ENCODE measurements at regions not wholly inside any gene's neighbourhood (a gene's known extent, or its start where the extent isn't known, plus 50 kb on each side); places are given as distances from the start of the nearest gene placed in this dataset.

- TF ChIP-seq CTCF (IDR thresholded peaks at IDR 0.05) = no peak
- ATAC-seq = no peak
- no peak for DNase-seq
- no peaks in the 10 kb centered on the region for H3K9me3 ChIP-seq
- H3K27me3 ChIP-seq = peaks cover 29% of the 10 kb centered on the region
- H3K27ac ChIP-seq = no peak overlapping the region
- H3K36me3 ChIP-seq = no peaks in the 10 kb centered on the region
- H3K4me1 ChIP-seq = no peaks in the 10 kb centered on the region
- intact Hi-C loops (cut with DNase I) = no loop called here
- no peak overlapping the region for H3K4me3 ChIP-seq
Measured at GRCh38 chr20:57023007-57023406, 243.4 kb downstream of the BMP7 start.

- peaks cover 26% of the 10 kb centered on the region for H3K27me3 ChIP-seq
- intact Hi-C loops (cut with DNase I) = no loop called here
- H3K4me1 ChIP-seq = no peaks in the 10 kb centered on the region
- no peaks in the 10 kb centered on the region for H3K9me3 ChIP-seq
- no peaks in the 10 kb centered on the region for H3K36me3 ChIP-seq
- ATAC-seq (no peak), DNase-seq (no peak)
- no peak overlapping the region for H3K27ac ChIP-seq
- no peak overlapping the region for H3K4me3 ChIP-seq
- TF ChIP-seq CTCF (IDR thresholded peaks at IDR 0.05) = no peak
Measured at GRCh38 chr20:57023997-57024396, 242.4 kb downstream of the BMP7 start.

GRCh38 chr20:57024849-57025248 lies 241.6 kb downstream of the BMP7 start:
- intact Hi-C loops (cut with DNase I) = no loop called here
- TF ChIP-seq CTCF (IDR thresholded peaks at IDR 0.05) = no peak
- no peak overlapping the region for H3K27ac ChIP-seq

GRCh38 chr20:57025261-57025660 lies 241.2 kb downstream of the BMP7 start:
- peaks cover 29% of the 10 kb centered on the region for H3K27me3 ChIP-seq
- no peak for TF ChIP-seq CTCF (IDR thresholded peaks at IDR 0.05)
- DNase-seq (no peak), ATAC-seq (no peak)
- intact Hi-C loops (cut with DNase I) = no loop called here
- no peak overlapping the region for H3K27ac ChIP-seq
- no peaks in the 10 kb centered on the region for H3K9me3 ChIP-seq
- H3K36me3 ChIP-seq = no peaks in the 10 kb centered on the region
- H3K4me3 ChIP-seq = no peak overlapping the region
- H3K4me1 ChIP-seq = no peaks in the 10 kb centered on the region

More at GRCh38 chr20:57024849-57025248, 241.6 kb downstream of the BMP7 start:
- no peaks in the 10 kb centered on the region for H3K4me1 ChIP-seq
- peaks cover 25% of the 10 kb centered on the region for H3K27me3 ChIP-seq
- DNase-seq (no peak), ATAC-seq (no peak)
- H3K9me3 ChIP-seq = no peaks in the 10 kb centered on the region
- no peaks in the 10 kb centered on the region for H3K36me3 ChIP-seq
- H3K4me3 ChIP-seq = no peak overlapping the region

GRCh38 chr20:57025666-57026224 lies 240.7 kb downstream of the BMP7 start:
- TF ChIP-seq CTCF (IDR thresholded peaks at IDR 0.05) = no peak
- no peaks in the 10 kb centered on the region for H3K9me3 ChIP-seq
- ATAC-seq (no peak), DNase-seq (no peak)
- peaks cover 32% of the 10 kb centered on the region for H3K27me3 ChIP-seq
- intact Hi-C loops (cut with DNase I) = no loop called here
- no peak overlapping the region for H3K27ac ChIP-seq
- H3K4me1 ChIP-seq = no peaks in the 10 kb centered on the region
- H3K4me3 ChIP-seq = no peak overlapping the region
- no peaks in the 10 kb centered on the region for H3K36me3 ChIP-seq

- H3K4me3 ChIP-seq = no peak overlapping the region
- intact Hi-C loops (cut with DNase I) = no loop called here
- TF ChIP-seq CTCF (IDR thresholded peaks at IDR 0.05) = no peak
- ATAC-seq (no peak), DNase-seq (no peak)
- no peaks in the 10 kb centered on the region for H3K4me1 ChIP-seq
- no peaks in the 10 kb centered on the region for H3K36me3 ChIP-seq
- H3K27me3 ChIP-seq = peaks cover 25% of the 10 kb centered on the region
- H3K27ac ChIP-seq = no peak overlapping the region
- H3K9me3 ChIP-seq = no peaks in the 10 kb centered on the region
Measured at GRCh38 chr20:57027777-57028176, 238.7 kb downstream of the BMP7 start.

All from upper lobe of right lung (tissue), 1 donor.